ENCODE measurements at regions not wholly inside any gene's neighbourhood (a gene's known extent, or its start where the extent isn't known, plus 50 kb on each side); places are given as distances from the start of the nearest gene placed in this dataset.

- TF ChIP-seq GATA2 (IDR thresholded peaks at IDR 0.05; ENCODE audit: low read depth, low read length) (no peak), GATA3 (IDR thresholded peaks at IDR 0.05; ENCODE audit: low read depth, low read length) (no peak)
Observed at GRCh38 chr13:100735494-100735893, 60.9 kb upstream of the TMTC4 start.
